ENCODE measurements at regions not wholly inside any gene's neighbourhood (a gene's known extent, or its start where the extent isn't known, plus 50 kb on each side); places are given as distances from the start of the nearest gene placed in this dataset.

- no peak for TF ChIP-seq CEBPB (IDR thresholded peaks at IDR 0.05; ENCODE audit: low read depth, low read length)
- TF ChIP-seq FOS (IDR thresholded peaks at IDR 0.05; ENCODE audit: low read depth, low read length), result no peak
- no peak for TF ChIP-seq CHD1 (IDR thresholded peaks at IDR 0.05; ENCODE audit: low read depth, low read length)
- TF ChIP-seq CTCF (conservative IDR thresholded peaks at IDR 0.05; ENCODE audit: low read depth, low read length), result no peak
- Histone ChIP-seq H3K79me1 (ENCODE audit: low read depth in 1 of 2, low read length in 2 of 2) (no peaks in the 10 kb centered on the region), H3K9me1 (ENCODE audit: insufficient read depth, low read length) (no peaks in the 10 kb centered on the region), H4K91ac (ENCODE audit: insufficient read depth, low read depth, low read length) (no peak overlapping the region), H2AFZ (replicated peaks; ENCODE audit: low read length, poor library complexity) (no peak overlapping the region), H4K5ac (ENCODE audit: low read depth, low read length) (no peak overlapping the region), H4K20me1 (ENCODE audit: insufficient read depth, low read length) (no peaks in the 10 kb centered on the region), H3K4me3 (ENCODE audit: insufficient read depth, low read depth, low read length) (no peak overlapping the region), H3K27me3 (ENCODE audit: control insufficient read depth, insufficient read depth, low read length) (no peaks in the 10 kb centered on the region; the same call in none of the 2 replicates), H2BK120ac (ENCODE audit: low read depth, low read length) (no peak overlapping the region), H3K4ac (ENCODE audit: low read depth, low read length) (no peak overlapping the region), H3K9me3 (ENCODE audit: control insufficient read depth, insufficient read depth, low read length) (no peaks in the 10 kb centered on the region), H2BK5ac (ENCODE audit: low read depth, low read length, poor library complexity, severe bottlenecking) (no peak overlapping the region), H2AK9ac (replicated peaks; ENCODE audit: low read depth, low read length, poor library complexity) (no peak overlapping the region), H2BK20ac (ENCODE audit: low read depth, low read length) (no peak overlapping the region), H3K36me3 (ENCODE audit: control insufficient read depth, insufficient read depth, low read length) (no peaks in the 10 kb centered on the region), H2AK5ac (ENCODE audit: low read depth, low read length) (no peak overlapping the region), H3K23ac (ENCODE audit: low read depth, low read length) (no peak overlapping the region), H3K4me2 (ENCODE audit: low read depth, low read length) (no peak overlapping the region), H3K9ac (ENCODE audit: low read depth, low read length) (no peak overlapping the region), H4K8ac (ENCODE audit: low read depth in 2 of 2, low read length in 2 of 2) (no peak overlapping the region), H3K14ac (replicated peaks; ENCODE audit: low read depth, low read length) (no peak overlapping the region), H3K18ac (ENCODE audit: low read depth, low read length) (no peak overlapping the region), H3K27ac (ENCODE audit: insufficient read depth, low read length) (no peak overlapping the region), H2BK15ac (ENCODE audit: low read depth, low read length) (no peak overlapping the region), H3K4me1 (ENCODE audit: control insufficient read depth, insufficient read depth, low read length) (no peaks in the 10 kb centered on the region), H3K56ac (ENCODE audit: extremely low read depth, insufficient read depth, low read length) (no peak overlapping the region)
- dilution Hi-C loops (cut with HindIII; ENCODE audit: low sequenced_read_pairs, unreplicated experiment) (no loop called here), intact Hi-C loops (cut with micrococcal nuclease) (no loop called here), in situ Hi-C loops (cut with MboI; ENCODE audit: low sequenced_read_pairs) (no loop called here)
- no TSS peak for BruUV-seq (replicated peaks)
- ChIA-PET POLR2A (ENCODE audit: unreplicated experiment) (no interaction called here), CTCF (interaction anchor here (0.5 kb wide), 1 partner anchor 14 kb away, joined by 3 read pairs; no protein-coding TSS in a partner anchor)
- DNase-seq (no peak), ATAC-seq (ENCODE audit: low read depth) (no peak)
- no CpG with 5 or more reads among the region's 1 CpG for WGBS, 2 experiments (ENCODE audit: extremely low coverage in 2 of 2, insufficient read length in 1 of 2)
Observed at GRCh38 chrX:46256875-46257274, 288.3 kb downstream of the ZNF674 start.

Data from IMR-90 (cell line).